HUES6 (cell line): ENCODE measurements at regions not wholly inside any gene's neighbourhood (a gene's known extent, or its start where the extent isn't known, plus 50 kb on each side); places are given as distances from the start of the nearest gene placed in this dataset.
"Not testable (repeated sequence)": the region's sequence is repeated elsewhere in the genome, so short reads cannot be mapped to it uniquely, and the experiment has no call there.

Experiments
- H3K27ac ChIP-seq: 2 replicates; pipeline ENCODE4 v1.7.0; 2013; ENCODE audit warnings: low read depth, mild to moderate bottlenecking, low read length, inconsistent platforms
- H3K27me3 ChIP-seq: 2 replicates; pipeline ENCODE4 v1.6.1; 2013; ENCODE audit warnings: low read length; ENCODE audit not compliant: control insufficient read depth, insufficient read depth
- H3K36me3 ChIP-seq: 2 replicates; pipeline ENCODE4 v1.6.1; 2013; ENCODE audit warnings: low read length; ENCODE audit not compliant: control insufficient read depth, insufficient read depth
- H3K4me1 ChIP-seq: 2 replicates; pipeline ENCODE4 v1.6.1; 2013; ENCODE audit warnings: low read length; ENCODE audit not compliant: control insufficient read depth, insufficient read depth
- H3K4me3 ChIP-seq: 2 replicates; pipeline ENCODE4 v1.5.1; 2013; ENCODE audit warnings: low read depth, low read length
- H3K9ac ChIP-seq: one replicate; pipeline ENCODE4 v1.6.1; 2013; ENCODE audit warnings: mild to moderate bottlenecking, low read length
- H3K9me3 ChIP-seq: 2 replicates; pipeline ENCODE4 v1.6.1; 2013; ENCODE audit warnings: low read depth, low read length; ENCODE audit not compliant: control insufficient read depth, insufficient read depth

DNA sequence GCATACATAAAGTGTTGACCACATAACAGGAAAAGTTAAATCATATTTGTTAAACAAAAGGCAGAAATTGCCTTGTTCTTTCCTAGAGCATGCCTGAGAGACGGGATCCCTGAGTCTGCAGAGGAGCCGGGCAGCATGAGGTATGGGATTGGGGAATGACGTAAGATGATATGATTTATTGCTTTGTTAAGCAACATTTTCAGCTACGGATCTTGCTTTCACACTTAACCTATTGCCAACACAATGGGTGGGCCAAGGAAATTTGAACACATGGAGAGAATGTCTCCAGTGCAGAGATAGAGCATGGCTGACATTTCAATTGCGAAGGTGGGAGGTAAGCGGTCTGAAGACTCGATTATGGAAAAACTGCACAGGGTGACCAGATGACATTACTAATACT lies 76.7 kb downstream of the EMX2 start:
- no peaks in the 10 kb centered on the region for H3K36me3 ChIP-seq
- H3K4me1 ChIP-seq: no peaks in the 10 kb centered on the region
- peaks cover 3% of the 10 kb centered on the region; the same call in 1 of the 2 replicates for H3K27me3 ChIP-seq
- no peak overlapping the region for H3K27ac ChIP-seq
- no peaks in the 10 kb centered on the region for H3K9me3 ChIP-seq
- H3K9ac ChIP-seq: no peak overlapping the region
- no peak overlapping the region for H3K4me3 ChIP-seq

DNA sequence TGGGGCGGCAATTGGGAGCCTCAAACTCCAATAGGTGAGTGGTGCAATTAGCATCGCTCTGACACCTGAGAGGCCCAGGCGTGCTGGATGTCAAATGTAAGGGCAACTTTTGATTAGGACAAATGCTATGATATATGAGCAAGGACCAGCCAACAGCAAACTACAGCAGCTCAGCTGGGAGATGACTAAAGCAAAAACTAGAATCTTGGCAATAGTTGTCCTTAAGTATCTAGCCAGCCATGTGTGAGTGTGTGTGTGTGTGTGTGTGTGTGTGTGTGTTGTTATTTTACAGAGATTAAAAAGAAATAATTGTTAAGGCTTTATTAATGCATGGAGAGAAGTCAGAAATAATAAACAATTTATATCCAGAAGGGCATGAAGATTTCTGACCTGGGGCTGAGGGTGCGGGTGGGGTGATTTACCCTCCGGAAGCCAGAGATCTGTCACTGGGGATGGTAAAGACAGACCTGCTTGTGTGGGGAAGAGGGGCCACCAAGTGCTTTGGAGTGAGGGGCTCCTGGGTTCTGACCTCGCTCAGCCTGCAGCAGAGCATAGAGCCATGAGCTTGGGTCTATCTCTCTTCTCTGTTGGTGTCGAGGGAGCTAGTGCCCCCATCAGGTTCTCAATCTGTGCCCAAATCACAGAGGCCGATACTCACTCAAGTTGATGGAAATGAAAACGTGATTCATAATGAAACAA lies 77.3 kb downstream of the EMX2 start:
- peaks cover 3% of the 10 kb centered on the region; the same call in 1 of the 2 replicates for H3K27me3 ChIP-seq
- H3K4me1 ChIP-seq: no peaks in the 10 kb centered on the region
- H3K9me3 ChIP-seq: peaks cover 4% of the 10 kb centered on the region
- H3K27ac ChIP-seq: no peak overlapping the region
- H3K36me3 ChIP-seq: no peaks in the 10 kb centered on the region
- H3K4me3 ChIP-seq: no peak overlapping the region
- no peak overlapping the region for H3K9ac ChIP-seq

DNA sequence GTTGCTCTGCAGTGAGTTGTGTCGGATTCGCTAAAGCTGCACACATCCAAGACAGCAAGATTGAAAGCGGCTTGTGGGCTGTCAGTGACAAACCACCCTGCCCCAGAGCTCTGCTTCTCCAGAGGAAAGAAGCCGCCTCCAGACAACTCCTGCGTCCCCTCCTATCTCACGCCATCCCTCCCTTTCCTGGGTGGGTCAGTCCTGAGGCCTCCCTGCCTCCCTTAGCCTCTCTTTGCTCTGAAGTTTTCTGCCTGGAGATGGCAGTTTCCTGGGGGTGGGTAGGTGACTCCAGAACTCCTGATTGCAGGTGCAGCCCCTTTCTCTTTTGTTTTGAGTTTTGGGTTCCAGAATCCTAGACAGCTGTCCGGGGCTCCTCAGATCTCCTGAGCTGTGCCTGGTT lies 78.7 kb downstream of the EMX2 start:
- Histone ChIP-seq H3K4me1 (no peaks in the 10 kb centered on the region), H3K27me3 (peaks cover 3% of the 10 kb centered on the region; the same call in 1 of the 2 replicates), H3K4me3 (no peak overlapping the region), H3K9me3 (peaks cover 4% of the 10 kb centered on the region), H3K36me3 (no peaks in the 10 kb centered on the region), H3K27ac (no peak overlapping the region), H3K9ac (no peak overlapping the region)

DNA sequence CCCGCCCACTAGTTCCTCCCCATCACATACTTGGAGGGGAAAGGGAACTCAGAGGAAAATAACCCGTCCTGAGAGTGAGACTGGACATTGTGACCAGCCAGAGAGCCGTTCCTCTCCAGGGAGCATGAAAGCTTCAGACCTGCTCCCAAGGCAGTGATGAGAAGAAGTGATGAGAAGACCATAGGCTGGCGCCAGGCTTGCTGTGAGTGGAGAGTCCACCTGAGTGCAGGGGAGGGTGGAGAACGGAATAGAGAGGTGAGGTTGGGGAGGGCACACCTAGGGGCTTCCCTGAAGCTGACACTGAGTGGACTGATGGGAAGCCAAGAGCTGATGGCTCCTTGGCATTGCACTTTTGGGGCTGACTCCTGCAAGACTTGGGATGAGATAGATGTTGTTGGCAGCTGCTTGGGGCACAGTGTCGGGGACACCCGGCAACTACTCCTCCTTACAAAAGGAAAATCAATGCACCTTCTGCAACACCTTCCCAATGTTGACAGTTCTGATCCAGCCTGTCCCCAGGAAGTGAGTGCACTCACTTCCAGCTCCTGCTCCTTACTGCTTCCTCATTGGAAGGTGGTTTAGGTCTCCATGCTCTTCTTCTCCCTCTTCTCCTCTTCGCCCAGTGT lies 79.4 kb downstream of the EMX2 start:
- peaks cover 4% of the 10 kb centered on the region for H3K9me3 ChIP-seq

DNA sequence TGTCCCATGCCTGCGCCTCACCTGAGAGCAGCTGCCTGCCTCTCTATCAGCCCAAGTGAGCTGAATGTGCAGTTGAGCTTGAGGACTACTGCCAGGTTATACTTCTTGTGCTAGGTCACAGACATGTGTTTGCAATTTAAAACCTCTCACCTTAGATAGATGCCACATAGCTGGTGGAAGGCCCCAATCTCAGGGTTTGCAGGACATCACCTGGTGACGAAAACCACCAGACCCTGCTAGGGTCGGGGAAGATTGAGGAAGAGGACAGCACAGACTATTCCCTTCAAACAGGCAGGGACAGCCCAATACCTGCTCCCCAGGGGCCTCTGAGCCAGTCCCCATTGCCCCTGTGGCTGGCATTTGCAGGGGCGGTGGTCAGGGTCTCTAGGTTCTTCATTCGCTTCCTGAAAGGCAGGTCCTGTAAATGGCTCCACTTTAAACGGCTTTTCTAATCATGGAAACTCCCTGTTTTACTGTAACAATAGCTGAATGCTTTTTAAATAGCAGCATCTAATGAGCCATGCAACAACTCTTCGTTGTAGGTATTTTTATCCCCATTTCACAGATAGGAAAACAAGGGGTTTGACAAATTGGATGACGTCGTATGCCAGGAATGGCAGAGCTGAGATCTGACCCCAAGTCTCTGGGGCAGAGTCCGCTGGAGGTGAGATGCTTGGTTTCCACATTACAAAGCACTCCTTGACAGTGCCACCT lies 80.1 kb downstream of the EMX2 start:
- Histone ChIP-seq H3K9ac (no peak overlapping the region), H3K4me3 (no peak overlapping the region), H3K4me1 (no peaks in the 10 kb centered on the region), H3K27me3 (peaks cover 3% of the 10 kb centered on the region; the same call in 1 of the 2 replicates), H3K27ac (no peak overlapping the region), H3K9me3 (peaks cover 4% of the 10 kb centered on the region), H3K36me3 (no peaks in the 10 kb centered on the region)

More for the DNA sequence above, 79.4 kb downstream of the EMX2 start:
- H3K4me1 ChIP-seq: no peaks in the 10 kb centered on the region
- no peak overlapping the region for H3K27ac ChIP-seq
- no peaks in the 10 kb centered on the region for H3K36me3 ChIP-seq
- peaks cover 3% of the 10 kb centered on the region; the same call in 1 of the 2 replicates for H3K27me3 ChIP-seq
- H3K9ac ChIP-seq: no peak overlapping the region
- no peak overlapping the region for H3K4me3 ChIP-seq

DNA sequence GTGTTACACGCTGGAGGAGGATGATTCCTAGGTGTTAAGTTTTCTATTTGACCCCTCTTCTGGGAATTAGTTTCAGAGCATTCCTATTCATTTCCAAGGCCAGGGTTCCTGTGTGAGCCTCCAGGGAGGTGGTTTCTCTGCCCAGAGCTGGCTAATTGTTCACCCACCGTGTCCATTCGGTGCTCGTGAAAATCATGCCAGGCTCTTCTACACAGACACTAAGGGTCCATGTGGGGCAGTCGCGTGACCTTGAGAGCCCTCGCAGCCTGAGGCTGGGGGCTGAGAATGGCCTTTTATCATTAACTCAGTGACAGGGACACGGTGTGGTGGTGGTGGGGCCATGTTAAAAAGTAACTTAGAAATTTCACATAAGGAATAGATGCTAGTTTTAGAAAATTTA lies 83.7 kb downstream of the EMX2 start:
- no peak overlapping the region for H3K4me3 ChIP-seq
- peaks cover 3% of the 10 kb centered on the region; the same call in 1 of the 2 replicates for H3K27me3 ChIP-seq
- no peak overlapping the region for H3K27ac ChIP-seq
- peaks cover 4% of the 10 kb centered on the region for H3K9me3 ChIP-seq
- H3K4me1 ChIP-seq: no peaks in the 10 kb centered on the region
- no peaks in the 10 kb centered on the region for H3K36me3 ChIP-seq
- no peak overlapping the region for H3K9ac ChIP-seq

DNA sequence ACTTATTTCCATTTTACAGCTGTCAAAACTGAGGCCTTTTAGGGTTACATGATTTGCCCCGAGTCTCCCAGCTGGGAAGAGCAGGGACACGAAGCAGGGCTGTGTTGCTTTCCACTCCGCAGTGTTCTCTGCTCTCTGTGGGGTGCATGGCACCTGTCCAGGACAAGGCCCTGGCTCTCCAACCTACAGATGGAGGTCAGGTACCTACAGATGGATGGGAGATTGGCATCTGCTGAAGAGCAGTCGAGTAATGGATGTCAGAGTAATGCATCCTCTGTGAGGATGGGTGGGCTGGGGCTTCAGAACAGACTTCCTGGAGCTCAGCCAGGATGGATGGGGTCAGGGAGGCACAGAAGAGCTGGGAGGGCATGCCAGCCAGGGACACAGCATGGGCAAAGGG lies 85.0 kb downstream of the EMX2 start:
- Histone ChIP-seq H3K36me3 (no peaks in the 10 kb centered on the region), H3K27ac (no peak overlapping the region), H3K4me1 (no peaks in the 10 kb centered on the region), H3K9me3 (peaks cover 4% of the 10 kb centered on the region), H3K4me3 (no peak overlapping the region), H3K27me3 (no peaks in the 10 kb centered on the region), H3K9ac (no peak overlapping the region)

DNA sequence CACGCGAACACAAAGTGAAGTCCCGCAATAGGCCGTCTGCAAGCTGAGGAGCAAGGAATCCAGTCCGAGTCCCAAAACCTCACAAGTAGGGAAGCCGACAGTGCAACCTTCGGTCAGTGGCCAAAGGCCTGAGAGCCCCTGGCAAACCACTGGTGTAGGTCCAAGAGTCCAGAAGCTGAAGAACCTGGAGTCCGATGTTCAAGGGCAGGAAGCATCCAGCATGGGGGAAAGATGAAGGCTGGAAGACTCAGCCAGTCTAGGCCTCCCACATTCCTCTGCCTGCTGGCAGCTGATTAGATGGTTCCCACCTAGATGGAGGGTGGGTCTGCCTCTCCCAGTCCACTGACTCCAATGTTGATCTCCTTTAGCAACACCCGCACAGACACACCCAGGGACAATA lies 87.2 kb downstream of the EMX2 start:
- H3K9me3 ChIP-seq, H3K27me3 ChIP-seq, H3K27ac ChIP-seq: not testable (repeated sequence)

DNA sequence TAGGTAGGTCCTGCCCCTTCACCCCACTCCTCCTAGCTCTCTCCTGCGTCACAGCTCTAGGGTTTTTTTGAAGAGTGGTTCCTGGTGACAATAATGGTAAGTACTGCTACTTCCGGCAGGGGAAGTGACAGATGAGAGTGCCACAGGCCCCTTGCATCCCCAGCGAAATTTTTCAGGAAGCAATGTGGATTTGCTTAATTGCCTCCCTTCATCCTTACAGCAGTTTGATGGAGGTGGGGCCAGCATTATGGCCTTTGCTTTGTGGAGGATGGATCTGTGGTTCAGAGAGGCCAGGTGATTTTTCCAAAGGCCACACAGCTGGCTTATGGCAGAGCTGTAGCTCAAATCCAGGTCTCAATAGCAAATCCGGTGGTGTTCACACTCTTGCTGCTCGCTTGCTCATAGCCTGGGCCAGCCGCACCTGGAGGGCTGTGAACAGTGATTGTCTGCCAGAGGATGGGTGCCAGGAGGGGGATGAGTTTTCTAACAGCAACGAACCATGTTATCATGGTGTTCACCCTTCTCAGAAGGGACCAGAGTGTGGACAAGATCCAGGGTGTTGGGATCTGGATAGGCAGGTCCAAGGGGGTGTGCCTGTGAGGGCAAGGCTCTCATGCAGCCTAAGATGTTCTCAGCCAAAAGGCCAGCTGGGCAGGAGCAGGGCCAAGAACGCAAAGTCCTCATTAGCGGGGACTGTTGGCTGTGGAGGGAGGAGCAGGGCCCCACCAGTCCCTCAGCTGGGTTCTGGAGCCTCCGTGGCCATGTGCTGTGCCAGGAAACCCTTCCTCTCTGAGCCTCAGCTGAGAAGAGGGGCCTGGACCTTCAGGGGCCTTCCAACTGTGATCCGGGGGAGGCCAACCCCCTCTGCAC lies 89.0 kb downstream of the EMX2 start:
- no peaks in the 10 kb centered on the region; the same call in 1 of the 2 replicates for H3K27me3 ChIP-seq
- H3K4me3 ChIP-seq: no peak overlapping the region
- H3K36me3 ChIP-seq: no peaks in the 10 kb centered on the region
- H3K27ac ChIP-seq: no peak overlapping the region
- H3K4me1 ChIP-seq: no peaks in the 10 kb centered on the region
- no peak overlapping the region for H3K9ac ChIP-seq
- no peaks in the 10 kb centered on the region for H3K9me3 ChIP-seq

More for the DNA sequence above, 87.2 kb downstream of the EMX2 start:
- not testable (repeated sequence) for H3K4me1 ChIP-seq, H3K4me3 ChIP-seq, H3K36me3 ChIP-seq, H3K9ac ChIP-seq

DNA sequence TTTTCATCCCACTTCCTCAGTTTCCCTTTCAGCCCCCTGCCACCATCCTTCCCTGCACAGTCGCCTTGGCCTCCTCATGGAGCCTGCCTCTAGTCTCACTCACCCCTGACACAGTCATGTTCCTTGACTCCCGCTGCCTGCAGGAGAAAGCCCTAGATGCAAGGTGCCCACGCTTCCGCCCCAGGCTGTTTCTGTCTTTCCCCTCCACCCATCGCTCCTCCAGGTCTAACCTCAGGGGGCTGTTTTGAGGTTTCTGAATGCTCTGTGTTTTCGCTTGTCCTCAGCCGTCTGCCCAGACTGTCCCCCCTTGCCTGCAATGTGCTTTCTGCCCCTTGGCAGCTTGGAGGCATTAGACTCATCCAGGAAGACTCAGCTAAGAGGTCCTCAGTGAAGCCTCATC lies 89.9 kb downstream of the EMX2 start:
- Histone ChIP-seq H3K27me3 (no peaks in the 10 kb centered on the region; the same call in 1 of the 2 replicates), H3K36me3 (no peaks in the 10 kb centered on the region), H3K4me3 (no peak overlapping the region), H3K9me3 (no peaks in the 10 kb centered on the region), H3K9ac (no peak overlapping the region), H3K4me1 (no peaks in the 10 kb centered on the region), H3K27ac (no peak overlapping the region)
